ENCODE measurements at regions not wholly inside any gene's neighbourhood (a gene's known extent, or its start where the extent isn't known, plus 50 kb on each side); places are given as distances from the start of the nearest gene placed in this dataset.

- Histone ChIP-seq H3K9me2 (ENCODE audit: insufficient read depth) (no peaks in the 10 kb centered on the region), H3K4me2 (ENCODE audit: low read length) (no peak overlapping the region), H3K79me2 (ENCODE audit: insufficient read depth, low read length) (no peaks in the 10 kb centered on the region), H3K36me3 (ENCODE audit: control insufficient read depth in 1 of 2, insufficient read depth in 2 of 2, low read length in 2 of 2) (no peaks in the 10 kb centered on the region), H4K20me1 (ENCODE audit: insufficient read depth) (no peaks in the 10 kb centered on the region), H3K27ac (ENCODE audit: low read depth, low read length) (no peak overlapping the region), H3K9ac (ENCODE audit: low read length) (no peak overlapping the region), H3K9me3 (ENCODE audit: control insufficient read depth in 1 of 2, insufficient read depth in 1 of 2, low read depth in 1 of 2, low read length in 2 of 2) (peaks cover 11 to 19% of the 10 kb centered on the region in 2 experiments; a peak in 2 of 4 replicates), H3K4me3 (replicated peaks in 1 of 2; ENCODE audit: low read depth in 1 of 2, low read length in 2 of 2) (no peak overlapping the region), H3K27me3 (ENCODE audit: insufficient read depth, low read length) (no peaks in the 10 kb centered on the region), H2AFZ (ENCODE audit: low read depth, low read length, poor library complexity, severe bottlenecking) (no peak overlapping the region), H3K4me1 (ENCODE audit: control insufficient read depth in 1 of 2, insufficient read depth in 2 of 2, low read length in 2 of 2) (no peaks in the 10 kb centered on the region)
- no peak for ATAC-seq
- ChIA-PET CTCF (no interaction called here), RAD21 (ENCODE audit: low non-redundant PET in 1 of 2, low total read pairs in 2 of 2, uncharacterized antibody in 2 of 2, unreplicated experiment in 2 of 2) (no interaction called here), POLR2A (no interaction called here)
- no TSS peak for BruUV-seq (replicated peaks)
- TF ChIP-seq ELF1 (IDR thresholded peaks at IDR 0.05; ENCODE audit: borderline replicate concordance, low read depth) (no peak), JUND (IDR thresholded peaks at IDR 0.05) (no peak), POLR2AphosphoS5 (IDR thresholded peaks at IDR 0.05; ENCODE audit: low read depth, low read length) (no peak), EZH2phosphoT487 (IDR thresholded peaks at IDR 0.05; ENCODE audit: borderline replicate concordance) (no peak), RAD21 (IDR thresholded peaks at IDR 0.05; ENCODE audit: low read depth) (no peak), SIN3A (IDR thresholded peaks at IDR 0.05; ENCODE audit: low read depth) (no peak), EZH2 (IDR thresholded peaks at IDR 0.05) (no peak), FOSL1 (IDR thresholded peaks at IDR 0.05; ENCODE audit: low read depth) (no peak), SRF (IDR thresholded peaks at IDR 0.05; ENCODE audit: low read depth) (no peak), CEBPB (IDR thresholded peaks at IDR 0.05; ENCODE audit: low read depth) (no peak), SP1 (IDR thresholded peaks at IDR 0.05; ENCODE audit: low read depth) (no peak), TCF7L2 (IDR thresholded peaks at IDR 0.05; ENCODE audit: borderline replicate concordance, extremely low read depth, insufficient read depth, insufficient read length) (no peak)
- no peak for DNase-seq (ENCODE audit: low read depth, low spot score)
- intact Hi-C loops (cut with micrococcal nuclease) = no loop called here
Observed at GRCh38 chr2:117342415-117342814, 472.1 kb upstream of the DDX18 start.

- H4K20me1 ChIP-seq (ENCODE audit: insufficient read depth) = no peaks in the 10 kb centered on the region
- H3K9ac ChIP-seq (ENCODE audit: low read length) = no peak overlapping the region
- H3K9me2 ChIP-seq (ENCODE audit: insufficient read depth) = no peaks in the 10 kb centered on the region
- intact Hi-C loops (cut with micrococcal nuclease) = no loop called here
- H2AFZ ChIP-seq (ENCODE audit: low read depth, low read length, poor library complexity, severe bottlenecking) = no peak overlapping the region
- ChIA-PET RAD21 (ENCODE audit: low non-redundant PET in 1 of 2, low total read pairs in 2 of 2, uncharacterized antibody in 2 of 2, unreplicated experiment in 2 of 2) (no interaction called here), POLR2A (no interaction called here), CTCF (no interaction called here)
- H3K79me2 ChIP-seq (ENCODE audit: insufficient read depth, low read length) = no peaks in the 10 kb centered on the region
- no peak overlapping the region for H3K27ac ChIP-seq (ENCODE audit: low read depth, low read length)
- BruUV-seq (replicated peaks) = no TSS peak
- no peaks in the 10 kb centered on the region for H3K36me3 ChIP-seq (ENCODE audit: control insufficient read depth in 1 of 2, insufficient read depth in 2 of 2, low read length in 2 of 2)
- H3K4me1 ChIP-seq (ENCODE audit: control insufficient read depth in 1 of 2, insufficient read depth in 2 of 2, low read length in 2 of 2) = no peaks in the 10 kb centered on the region
- no peaks in the 10 kb centered on the region for H3K27me3 ChIP-seq (ENCODE audit: insufficient read depth, low read length)
- no peak for ATAC-seq
- no peak for TF ChIP-seq ZNF274 (IDR thresholded peaks at IDR 0.05; ENCODE audit: low read depth, low read length)
- no peak for TF ChIP-seq YY1 (IDR thresholded peaks at IDR 0.05; ENCODE audit: extremely low read depth, insufficient replicate concordance, low read depth, low read length)
- no peak for TF ChIP-seq ZFX (IDR thresholded peaks at IDR 0.05)
- TF ChIP-seq, protein P1, sequence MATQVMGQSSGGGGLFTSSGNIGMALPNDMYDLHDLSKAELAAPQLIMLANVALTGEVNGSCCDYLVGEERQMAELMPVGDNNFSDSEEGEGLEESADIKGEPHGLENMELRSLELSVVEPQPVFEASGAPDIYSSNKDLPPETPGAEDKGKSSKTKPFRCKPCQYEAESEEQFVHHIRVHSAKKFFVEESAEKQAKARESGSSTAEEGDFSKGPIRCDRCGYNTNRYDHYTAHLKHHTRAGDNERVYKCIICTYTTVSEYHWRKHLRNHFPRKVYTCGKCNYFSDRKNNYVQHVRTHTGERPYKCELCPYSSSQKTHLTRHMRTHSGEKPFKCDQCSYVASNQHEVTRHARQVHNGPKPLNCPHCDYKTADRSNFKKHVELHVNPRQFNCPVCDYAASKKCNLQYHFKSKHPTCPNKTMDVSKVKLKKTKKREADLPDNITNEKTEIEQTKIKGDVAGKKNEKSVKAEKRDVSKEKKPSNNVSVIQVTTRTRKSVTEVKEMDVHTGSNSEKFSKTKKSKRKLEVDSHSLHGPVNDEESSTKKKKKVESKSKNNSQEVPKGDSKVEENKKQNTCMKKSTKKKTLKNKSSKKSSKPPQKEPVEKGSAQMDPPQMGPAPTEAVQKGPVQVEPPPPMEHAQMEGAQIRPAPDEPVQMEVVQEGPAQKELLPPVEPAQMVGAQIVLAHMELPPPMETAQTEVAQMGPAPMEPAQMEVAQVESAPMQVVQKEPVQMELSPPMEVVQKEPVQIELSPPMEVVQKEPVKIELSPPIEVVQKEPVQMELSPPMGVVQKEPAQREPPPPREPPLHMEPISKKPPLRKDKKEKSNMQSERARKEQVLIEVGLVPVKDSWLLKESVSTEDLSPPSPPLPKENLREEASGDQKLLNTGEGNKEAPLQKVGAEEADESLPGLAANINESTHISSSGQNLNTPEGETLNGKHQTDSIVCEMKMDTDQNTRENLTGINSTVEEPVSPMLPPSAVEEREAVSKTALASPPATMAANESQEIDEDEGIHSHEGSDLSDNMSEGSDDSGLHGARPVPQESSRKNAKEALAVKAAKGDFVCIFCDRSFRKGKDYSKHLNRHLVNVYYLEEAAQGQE (IDR thresholded peaks at IDR 0.05; ENCODE audit: low read depth) = no peak
- TF ChIP-seq, protein P2, sequence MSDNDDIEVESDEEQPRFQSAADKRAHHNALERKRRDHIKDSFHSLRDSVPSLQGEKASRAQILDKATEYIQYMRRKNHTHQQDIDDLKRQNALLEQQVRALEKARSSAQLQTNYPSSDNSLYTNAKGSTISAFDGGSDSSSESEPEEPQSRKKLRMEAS (IDR thresholded peaks at IDR 0.05) = no peak
- TF ChIP-seq CEBPB (IDR thresholded peaks at IDR 0.05; ENCODE audit: low read depth) = no peak
- no peak overlapping the region for H3K4me2 ChIP-seq (ENCODE audit: low read length)
- H3K4me3 ChIP-seq (replicated peaks in 1 of 2; ENCODE audit: low read depth in 1 of 2, low read length in 2 of 2) = no peak overlapping the region
- H3K9me3 ChIP-seq (ENCODE audit: control insufficient read depth in 1 of 2, insufficient read depth in 1 of 2, low read depth in 1 of 2, low read length in 2 of 2) = peaks cover 6 to 18% of the 10 kb centered on the region in 2 experiments; a peak in 2 of 4 replicates
- DNase-seq (ENCODE audit: low read depth, low spot score) = no peak
Observed at GRCh38 chr2:117349687-117350086, 464.8 kb upstream of the DDX18 start.
